Lower leg skin (tissue), 4 donors: ENCODE measurements at regions not wholly inside any gene's neighbourhood (a gene's known extent, or its start where the extent isn't known, plus 50 kb on each side); places are given as distances from the start of the nearest gene placed in this dataset.

ENCODE experiments used
- DNase-seq, 2 donors: peaks; one replicate each; pipeline ENCODE4 v3.0.0-alpha.2; 2019; ENCODE audit warnings: low spot score in 2 of 2
- H3K4me3 ChIP-seq: fragments of 200-600 bp; sonication (generic); 2 replicates; pipeline ENCODE4 v1.5.1; 2017; ENCODE audit warnings: mild to moderate bottlenecking, low read depth; ENCODE audit not compliant: poor library complexity, severe bottlenecking
- POLR2A ChIP-seq, 2 donors: fragments of 450-650 bp; IDR thresholded peaks; one replicate each; pipeline ENCODE4 v1.6.1; 2016 to 2017; ENCODE audit warnings: antibody characterized with exemption in 2 of 2, mild to moderate bottlenecking in 1 of 2, moderate library complexity in 1 of 2
- WGBS, 2 donors: methylation state at CpG; one replicate each; pipeline ENCODE4 v1.1.5; 2018; 5-methylcytosine and 5-hydroxymethylcytosine counted together
- intact Hi-C: fragments of 100-400 bp; cut with DNase I; formaldehyde crosslinking; loops from one replicate; pipeline ENCODE4 v1.15.0; 2023; ENCODE audit warnings: low total_unique reads
- TF ChIP-seq, protein P1 (sequence below), 3 donors: fragments of 450-650 bp; IDR thresholded peaks; one replicate each; pipeline ENCODE4 v1.5.1; 2016; ENCODE audit warnings: antibody characterized with exemption in 3 of 3, mild to moderate bottlenecking in 3 of 3, moderate library complexity in 2 of 3

DNA sequence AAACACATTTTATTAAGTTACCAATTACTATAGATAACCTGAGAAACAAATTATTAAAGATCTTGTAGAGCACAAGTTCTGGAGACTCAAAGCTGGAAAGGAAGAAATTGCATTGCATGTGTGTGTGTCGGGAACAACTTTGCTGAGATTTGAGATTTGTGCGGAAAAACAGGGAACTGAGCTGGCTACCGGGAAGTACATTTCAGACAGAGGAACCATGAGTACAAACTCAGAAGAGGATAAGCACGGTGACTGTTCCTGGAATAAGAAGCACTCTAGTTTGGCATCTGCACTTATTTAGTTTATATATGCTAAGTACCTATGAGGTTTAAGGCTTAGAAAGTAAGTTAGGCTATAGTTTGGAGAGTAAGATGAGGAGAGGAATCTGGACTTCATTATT lies 97.8 kb downstream of the DACT1 start:
- no peak overlapping the region for H3K4me3 ChIP-seq
- no peak for DNase-seq
- intact Hi-C loops, result no loop called here
- WGBS, 2 donors, result 77 to 89% methylated on average over 4 of the region's 4 CpGs
- TF ChIP-seq, protein P1, sequence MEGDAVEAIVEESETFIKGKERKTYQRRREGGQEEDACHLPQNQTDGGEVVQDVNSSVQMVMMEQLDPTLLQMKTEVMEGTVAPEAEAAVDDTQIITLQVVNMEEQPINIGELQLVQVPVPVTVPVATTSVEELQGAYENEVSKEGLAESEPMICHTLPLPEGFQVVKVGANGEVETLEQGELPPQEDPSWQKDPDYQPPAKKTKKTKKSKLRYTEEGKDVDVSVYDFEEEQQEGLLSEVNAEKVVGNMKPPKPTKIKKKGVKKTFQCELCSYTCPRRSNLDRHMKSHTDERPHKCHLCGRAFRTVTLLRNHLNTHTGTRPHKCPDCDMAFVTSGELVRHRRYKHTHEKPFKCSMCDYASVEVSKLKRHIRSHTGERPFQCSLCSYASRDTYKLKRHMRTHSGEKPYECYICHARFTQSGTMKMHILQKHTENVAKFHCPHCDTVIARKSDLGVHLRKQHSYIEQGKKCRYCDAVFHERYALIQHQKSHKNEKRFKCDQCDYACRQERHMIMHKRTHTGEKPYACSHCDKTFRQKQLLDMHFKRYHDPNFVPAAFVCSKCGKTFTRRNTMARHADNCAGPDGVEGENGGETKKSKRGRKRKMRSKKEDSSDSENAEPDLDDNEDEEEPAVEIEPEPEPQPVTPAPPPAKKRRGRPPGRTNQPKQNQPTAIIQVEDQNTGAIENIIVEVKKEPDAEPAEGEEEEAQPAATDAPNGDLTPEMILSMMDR (IDR thresholded peaks at IDR 0.05), result no peak
- TF ChIP-seq POLR2A (IDR thresholded peaks at IDR 0.05), result no peak

DNA sequence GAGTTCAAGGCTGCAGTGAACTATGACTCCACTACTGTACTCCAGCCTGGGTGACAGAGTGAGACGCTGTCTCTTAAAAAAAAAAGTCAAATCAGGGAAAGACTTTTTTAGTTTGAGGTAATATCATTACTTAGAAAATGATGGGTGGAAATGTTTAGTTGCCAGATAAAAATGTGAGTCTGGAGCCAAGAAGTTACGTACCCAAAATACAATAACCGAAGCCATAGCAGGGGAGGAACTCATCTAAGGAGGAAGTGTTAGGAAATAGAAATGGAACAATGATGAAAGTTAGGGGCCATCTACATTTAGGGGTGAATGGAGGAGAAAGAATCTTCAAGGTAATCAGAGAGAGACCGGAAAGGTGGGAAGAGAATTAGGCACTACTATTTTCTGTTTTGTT lies 98.8 kb downstream of the DACT1 start:
- intact Hi-C loops, result no loop called here
- no peak overlapping the region for H3K4me3 ChIP-seq
- no peak for TF ChIP-seq POLR2A (IDR thresholded peaks at IDR 0.05)
- TF ChIP-seq, protein P1 (IDR thresholded peaks at IDR 0.05), result no peak
- 63 to 70% methylated on average over 4 of the region's 4 CpGs for WGBS, 2 donors
- no peak for DNase-seq

DNA sequence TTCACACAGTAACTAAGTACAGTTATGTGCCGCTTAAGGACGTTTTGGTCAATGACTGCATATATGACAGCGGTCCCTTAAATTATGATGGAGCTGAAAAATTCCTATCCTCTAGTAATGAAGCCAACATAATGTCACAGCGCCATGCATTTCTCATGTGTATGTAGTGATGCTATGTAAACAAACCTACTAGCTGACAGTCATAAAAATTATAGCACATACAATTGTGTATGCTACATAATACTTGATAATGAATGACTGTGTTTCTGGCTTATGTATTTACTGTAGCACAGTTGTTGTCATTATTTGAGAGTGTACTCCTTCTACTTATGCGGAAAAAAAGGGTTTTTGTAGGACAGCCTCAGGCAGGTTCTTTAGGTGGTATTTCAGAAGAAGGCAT lies 99.7 kb downstream of the DACT1 start:
- WGBS, 2 donors, result 94 to 95% methylated on average over 5 of the region's 5 CpGs
- TF ChIP-seq POLR2A (IDR thresholded peaks at IDR 0.05), result no peak
- TF ChIP-seq, protein P1 (IDR thresholded peaks at IDR 0.05), result no peak
- intact Hi-C loops, result no loop called here
- no peak for DNase-seq
- H3K4me3 ChIP-seq, result no peak overlapping the region

DNA sequence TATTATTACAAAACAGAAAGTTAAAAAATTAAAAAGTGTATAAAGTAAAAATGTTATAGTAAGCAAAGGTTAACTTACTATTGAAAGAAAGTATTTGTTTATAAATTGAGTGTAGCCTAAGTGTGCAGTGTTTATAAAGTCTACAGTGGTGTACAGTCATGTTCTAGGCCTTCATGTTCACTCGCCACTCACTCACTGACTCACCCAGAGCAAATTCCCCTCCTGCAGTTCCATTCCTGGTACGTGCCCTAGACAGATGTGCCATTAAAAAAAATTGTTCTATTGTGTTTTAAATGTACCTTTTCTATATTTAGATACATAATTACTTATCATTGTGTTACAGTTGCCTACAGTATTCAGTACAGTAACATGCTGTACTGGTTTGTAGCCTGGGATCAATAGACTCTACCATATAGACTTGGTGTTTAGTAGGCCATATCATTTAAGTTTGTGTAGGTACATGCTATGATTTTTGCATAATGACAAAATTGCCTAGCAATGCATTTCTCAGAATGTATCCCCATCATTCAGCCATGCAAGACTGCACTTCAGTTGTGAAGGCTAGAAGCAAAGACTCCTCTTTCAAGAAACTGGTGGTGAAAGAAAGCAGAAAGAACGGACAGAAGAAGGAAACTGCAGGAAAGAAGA lies 100.6 kb downstream of the DACT1 start:
- TF ChIP-seq POLR2A (IDR thresholded peaks at IDR 0.05), result no peak
- TF ChIP-seq, protein P1 (IDR thresholded peaks at IDR 0.05), result no peak
- no peak overlapping the region for H3K4me3 ChIP-seq
- WGBS, 2 donors, result 63 to 74% methylated on average over 3 of the region's 3 CpGs
- intact Hi-C loops, result no loop called here
- no peak for DNase-seq

DNA sequence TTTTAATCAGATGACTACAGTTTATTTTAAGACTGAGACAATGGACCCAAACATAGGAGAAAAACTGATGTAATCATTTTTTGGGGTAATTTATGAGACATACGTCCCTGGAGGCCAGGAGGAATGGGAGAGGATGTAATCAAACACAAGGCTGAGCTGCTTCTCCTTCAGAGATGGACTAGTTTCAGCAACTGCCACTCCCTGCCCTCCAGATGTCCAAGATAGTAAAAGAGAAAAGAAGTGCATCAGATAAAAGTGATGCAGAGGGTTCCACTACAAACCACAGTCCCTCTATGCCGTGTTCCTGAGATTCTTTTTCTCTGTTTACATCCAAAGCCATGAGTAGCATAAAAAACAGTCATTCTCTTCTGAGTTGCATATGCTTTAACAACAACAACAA lies 101.1 kb downstream of the DACT1 start:
- TF ChIP-seq, protein P1 (IDR thresholded peaks at IDR 0.05), result no peak
- TF ChIP-seq POLR2A (IDR thresholded peaks at IDR 0.05), result no peak
- intact Hi-C loops, result no loop called here
- no peak overlapping the region for H3K4me3 ChIP-seq
- 45 to 48% methylated on average over 2 of the region's 2 CpGs for WGBS, 2 donors
- no peak for DNase-seq

DNA sequence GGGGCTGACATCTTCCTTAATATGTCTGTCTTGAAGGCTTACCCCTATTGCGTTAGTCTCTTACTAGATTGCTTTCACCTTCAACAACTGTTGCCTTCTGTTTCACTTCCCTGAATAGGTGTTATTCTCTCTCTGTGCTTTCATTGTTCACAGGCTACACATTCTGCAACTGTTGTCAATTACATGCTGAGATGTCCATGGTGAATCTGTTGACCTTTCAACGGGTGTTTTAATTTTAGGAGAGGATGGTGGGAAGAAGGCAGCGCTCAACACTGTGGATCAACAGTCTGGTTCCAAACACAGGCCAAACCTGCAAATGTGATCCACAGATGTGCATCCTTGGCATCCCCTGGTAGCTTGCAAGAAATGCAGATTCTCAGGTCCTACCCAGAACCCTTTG lies 101.9 kb downstream of the DACT1 start:
- WGBS, 2 donors, result 85 to 92% methylated on average over 3 of the region's 3 CpGs
- TF ChIP-seq, protein P1 (IDR thresholded peaks at IDR 0.05), result no peak
- TF ChIP-seq POLR2A (IDR thresholded peaks at IDR 0.05), result no peak
- intact Hi-C loops, result no loop called here

More for the DNA sequence above, 101.9 kb downstream of the DACT1 start:
- DNase-seq, result no peak
- H3K4me3 ChIP-seq, result no peak overlapping the region
